Gastrocnemius medialis (tissue), 4 donors: ENCODE measurements at regions not wholly inside any gene's neighbourhood (a gene's known extent, or its start where the extent isn't known, plus 50 kb on each side); places are given as distances from the start of the nearest gene placed in this dataset.
"Not testable (repeated sequence)": the region's sequence is repeated elsewhere in the genome, so short reads cannot be mapped to it uniquely, and the experiment has no call there.

Experiments
- ATAC-seq, 2 donors: fragments of 150-250 bp; one replicate each; pipeline ENCODE4 v1.9.1; 2016
- DNase-seq, 2 donors: peaks; one replicate each; pipeline ENCODE4 v3.0.0-alpha.2; 2019
- H3K27ac ChIP-seq, 4 donors: fragments of 200-600 bp; sonication (generic); 1 replicate in 1 of 4; 2 replicates in 3 of 4; pipeline ENCODE4 v1.5.1; 2016 to 2018; ENCODE audit warnings: mild to moderate bottlenecking in 2 of 4, moderate library complexity in 1 of 4
- H3K27me3 ChIP-seq, 3 donors: fragments of 200-600 bp; sonication (generic) in 2 of 3; 1 replicate in 1 of 3; 2 replicates in 2 of 3; pipeline versions ENCODE4 v1.5.1 to v1.6.0; 2016 to 2019; ENCODE audit warnings: mild to moderate bottlenecking in 1 of 3, moderate library complexity in 1 of 3
- H3K36me3 ChIP-seq, 2 donors: fragments of 200-600 bp; sonication (generic) in 1 of 2; one replicate each; pipeline ENCODE4 v1.5.1; 2017 to 2018
- H3K4me1 ChIP-seq, 2 donors: fragments of 200-600 bp; sonication (generic) in 1 of 2; one replicate each; pipeline ENCODE4 v1.5.1; 2016 to 2017; ENCODE audit warnings: mild to moderate bottlenecking in 2 of 2
- H3K4me3 ChIP-seq, 4 donors: fragments of 200-600 bp; sonication (generic) in 3 of 4; 1 replicate in 1 of 4; 2 replicates in 3 of 4; pipeline ENCODE4 v1.5.1; 2016 to 2019; ENCODE audit warnings: mild to moderate bottlenecking in 2 of 4
- H3K9me3 ChIP-seq, 3 donors: fragments of 200-600 bp; sonication (generic) in 2 of 3; 1 replicate in 1 of 3; 2 replicates in 2 of 3; pipeline ENCODE4 v1.5.1; 2016 to 2019
- CTCF ChIP-seq, 5 experiments: fragments of 450-650 bp in 3 of 5; fragments of 200-600 bp in 2 of 5; sonication (generic) in 2 of 5; IDR thresholded peaks in 4 of 5; conservative IDR thresholded peaks in 1 of 5; 1 replicate in 4 of 5; 2 replicates in 1 of 5; pipeline ENCODE4 v1.5.1; 2016 to 2019; ENCODE audit warnings: antibody characterized with exemption in 5 of 5, mild to moderate bottlenecking in 3 of 5, moderate library complexity in 3 of 5
- POLR2A ChIP-seq, 2 donors: fragments of 450-650 bp; IDR thresholded peaks; one replicate each; pipeline ENCODE4 v1.6.1; 2017; ENCODE audit warnings: antibody characterized with exemption in 2 of 2, mild to moderate bottlenecking in 2 of 2, moderate library complexity in 2 of 2
- in situ Hi-C, 4 donors: fragments of 200-750 bp; cut with MboI; loops; one replicate each; pipeline versions ENCODE4 v1.15.0 to v1.8.0; 2017; ENCODE audit warnings: low sequenced_read_pairs in 4 of 4
- intact Hi-C: fragments of 100-400 bp; cut with DNase I; formaldehyde crosslinking; loops from one replicate; pipeline ENCODE4 v1.15.1; 2023; ENCODE audit warnings: low total_unique reads

- intact Hi-C loops (no loop called here), in situ Hi-C loops (no loop called here)
- Histone ChIP-seq H3K27ac (no peak overlapping the region), H3K4me3 (no peak overlapping the region), H3K4me1 (no peaks in the 10 kb centered on the region), H3K27me3 (no peaks in the 10 kb centered on the region), H3K36me3 (no peaks in the 10 kb centered on the region), H3K9me3 (no peaks in the 10 kb centered on the region)
- ATAC-seq (no peak), DNase-seq (no peak)
- TF ChIP-seq POLR2A (IDR thresholded peaks at IDR 0.05) (no peak), CTCF (IDR thresholded peaks at IDR 0.05 in 4 of 5, conservative IDR thresholded peaks at IDR 0.05 in 1 of 5) (no peak)
These were observed 51.1 kb upstream of the MIER3 start for GRCh38 chr5:57002959-57003485.

- H3K36me3 ChIP-seq, in situ Hi-C loops, H3K27ac ChIP-seq, H3K27me3 ChIP-seq, H3K4me1 ChIP-seq, ATAC-seq, H3K9me3 ChIP-seq, H3K4me3 ChIP-seq, DNase-seq, intact Hi-C loops: not testable (repeated sequence)
These were observed 51.6 kb upstream of the MIER3 start for GRCh38 chr5:57003566-57003965.

GRCh38 chr5:57004800-57005199, 52.9 kb upstream of the MIER3 start:
- ATAC-seq: no peak
- H3K4me1 ChIP-seq: no peaks in the 10 kb centered on the region
- in situ Hi-C loops (no loop called here), intact Hi-C loops (no loop called here)
- H3K27ac ChIP-seq: no peak overlapping the region
- H3K4me3 ChIP-seq: no peak overlapping the region
- H3K36me3 ChIP-seq: no peaks in the 10 kb centered on the region
- no peak for TF ChIP-seq POLR2A (IDR thresholded peaks at IDR 0.05)
- TF ChIP-seq CTCF (IDR thresholded peaks at IDR 0.05 in 4 of 5, conservative IDR thresholded peaks at IDR 0.05 in 1 of 5): no peak
- H3K9me3 ChIP-seq: no peaks in the 10 kb centered on the region
- H3K27me3 ChIP-seq: no peaks in the 10 kb centered on the region
- DNase-seq: no peak

- in situ Hi-C loops: no loop called here
- Histone ChIP-seq H3K27ac (no peak overlapping the region), H3K36me3 (no peaks in the 10 kb centered on the region), H3K4me1 (no peaks in the 10 kb centered on the region), H3K4me3 (no peak overlapping the region), H3K27me3 (no peaks in the 10 kb centered on the region), H3K9me3 (no peaks in the 10 kb centered on the region)
- DNase-seq (no peak), ATAC-seq (no peak)
- TF ChIP-seq POLR2A (IDR thresholded peaks at IDR 0.05): no peak
- TF ChIP-seq CTCF (IDR thresholded peaks at IDR 0.05 in 4 of 5, conservative IDR thresholded peaks at IDR 0.05 in 1 of 5): no peak
- intact Hi-C loops: no loop called here
These were observed 55.4 kb upstream of the MIER3 start for GRCh38 chr5:57007344-57007743.

GRCh38 chr5:57009811-57010210, 57.9 kb upstream of the MIER3 start:
- in situ Hi-C loops (no loop called here), intact Hi-C loops (no loop called here)
- H3K9me3 ChIP-seq: no peaks in the 10 kb centered on the region
- no peak overlapping the region for H3K27ac ChIP-seq
- DNase-seq (peak in 1 of 2 donors; percentile 21), ATAC-seq (peak in 1 of 2 donors; percentile 53)
- TF ChIP-seq POLR2A (IDR thresholded peaks at IDR 0.05) (no peak), CTCF (IDR thresholded peaks at IDR 0.05 in 4 of 5, conservative IDR thresholded peaks at IDR 0.05 in 1 of 5) (no peak)
- H3K27me3 ChIP-seq: no peaks in the 10 kb centered on the region
- no peaks in the 10 kb centered on the region for H3K4me1 ChIP-seq
- H3K4me3 ChIP-seq: no peak overlapping the region
- no peaks in the 10 kb centered on the region for H3K36me3 ChIP-seq
